ENCODE measurements at regions not wholly inside any gene's neighbourhood (a gene's known extent, or its start where the extent isn't known, plus 50 kb on each side); places are given as distances from the start of the nearest gene placed in this dataset.

DNA sequence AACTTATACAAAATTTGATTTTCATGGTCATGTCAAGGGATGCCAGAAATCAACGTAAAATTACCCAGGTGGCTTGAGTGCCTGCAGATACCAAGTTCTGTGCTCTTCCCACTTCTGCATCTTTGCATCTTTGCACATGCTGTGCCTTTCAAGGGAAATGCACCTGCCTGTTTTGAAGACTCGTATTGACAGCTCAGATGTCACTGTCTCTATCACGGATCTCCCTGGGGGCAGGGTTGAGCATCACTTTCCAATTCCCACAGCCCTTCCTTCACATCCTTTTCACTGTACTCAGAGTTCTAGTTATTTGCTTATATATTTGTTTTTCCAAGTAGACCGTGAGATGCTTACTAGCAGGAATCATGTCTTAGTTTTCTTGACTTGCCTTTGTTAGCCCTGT, 274.2 kb downstream of the CDH26 start:
- H3K27me3 ChIP-seq (ENCODE audit: low read depth) = no peaks in the 10 kb centered on the region
- intact Hi-C loops (cut with DNase I) = no loop called here
- H3K27ac ChIP-seq = no peak overlapping the region
- no peak overlapping the region for H3K4me3 ChIP-seq
- no peak for TF ChIP-seq CTCF (IDR thresholded peaks at IDR 0.05)
- H3K9me3 ChIP-seq = no peaks in the 10 kb centered on the region
- ATAC-seq (no peak), DNase-seq (no peak)
- H3K4me1 ChIP-seq = no peaks in the 10 kb centered on the region
- H3K36me3 ChIP-seq = no peaks in the 10 kb centered on the region

DNA sequence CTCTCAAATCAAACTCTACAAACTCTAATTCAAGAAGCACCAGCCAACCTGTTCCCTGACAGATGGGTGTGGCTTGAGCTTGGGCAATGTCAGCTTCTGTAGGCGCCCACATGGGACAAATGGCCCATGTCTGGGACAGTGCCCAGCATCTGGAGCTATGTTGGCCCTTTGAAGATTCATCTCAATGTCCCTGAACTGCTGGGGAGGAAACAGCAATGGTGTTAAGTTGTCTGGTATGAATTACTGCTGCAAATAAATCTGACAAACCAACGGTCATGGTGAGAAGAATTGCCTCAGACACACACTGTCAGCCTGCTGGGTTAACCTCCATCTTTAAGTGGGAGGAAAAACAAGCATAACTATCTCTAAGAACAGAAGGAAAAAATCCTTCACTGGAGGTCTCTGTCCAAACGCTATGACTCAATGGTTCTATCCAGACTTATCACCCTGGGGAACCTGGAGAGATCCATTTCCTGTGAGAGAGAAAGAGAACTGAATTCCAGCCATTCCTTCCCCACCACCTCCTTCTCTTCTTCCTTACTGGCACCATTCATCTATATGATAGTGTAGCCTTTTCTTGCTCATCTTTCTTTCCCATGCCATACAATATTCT, 274.9 kb downstream of the CDH26 start:
- H3K27me3 ChIP-seq (ENCODE audit: low read depth) = no peaks in the 10 kb centered on the region
- no peak for TF ChIP-seq CTCF (IDR thresholded peaks at IDR 0.05)
- no peaks in the 10 kb centered on the region for H3K4me1 ChIP-seq

GRCh38 chr20:60236613-60237012, 278.4 kb downstream of the CDH26 start:
- H3K27ac ChIP-seq = no peak overlapping the region
- DNase-seq (no peak), ATAC-seq (no peak)
- no peaks in the 10 kb centered on the region for H3K36me3 ChIP-seq
- no peak for TF ChIP-seq CTCF (IDR thresholded peaks at IDR 0.05)
- H3K4me3 ChIP-seq = no peak overlapping the region
- H3K27me3 ChIP-seq (ENCODE audit: low read depth) = no peaks in the 10 kb centered on the region
- no peaks in the 10 kb centered on the region for H3K4me1 ChIP-seq
- H3K9me3 ChIP-seq = no peaks in the 10 kb centered on the region
- intact Hi-C loops (cut with DNase I) = no loop called here

More for the DNA sequence above, 274.9 kb downstream of the CDH26 start:
- H3K36me3 ChIP-seq = no peaks in the 10 kb centered on the region
- DNase-seq (no peak), ATAC-seq (no peak)
- no peak overlapping the region for H3K27ac ChIP-seq
- no peaks in the 10 kb centered on the region for H3K9me3 ChIP-seq
- H3K4me3 ChIP-seq = no peak overlapping the region
- intact Hi-C loops (cut with DNase I) = no loop called here

GRCh38 chr20:60237981-60238380, 279.8 kb downstream of the CDH26 start:
- H3K27me3 ChIP-seq (ENCODE audit: low read depth) = no peaks in the 10 kb centered on the region
- intact Hi-C loops (cut with DNase I) = no loop called here
- ATAC-seq = no peak
- no peaks in the 10 kb centered on the region for H3K9me3 ChIP-seq
- no peak for DNase-seq
- no peaks in the 10 kb centered on the region for H3K36me3 ChIP-seq
- H3K4me3 ChIP-seq = no peak overlapping the region
- no peaks in the 10 kb centered on the region for H3K4me1 ChIP-seq
- TF ChIP-seq CTCF (IDR thresholded peaks at IDR 0.05) = no peak
- H3K27ac ChIP-seq = no peak overlapping the region

- H3K4me3 ChIP-seq = no peak overlapping the region
- no peak for TF ChIP-seq CTCF (IDR thresholded peaks at IDR 0.05)
- no peaks in the 10 kb centered on the region for H3K4me1 ChIP-seq
- ATAC-seq (no peak), DNase-seq (no peak)
- H3K27me3 ChIP-seq (ENCODE audit: low read depth) = peaks cover 4% of the 10 kb centered on the region
- intact Hi-C loops (cut with DNase I) = no loop called here
- no peaks in the 10 kb centered on the region for H3K9me3 ChIP-seq
- H3K27ac ChIP-seq = no peak overlapping the region
- H3K36me3 ChIP-seq = no peaks in the 10 kb centered on the region
Observed at GRCh38 chr20:60238992-60239660, 280.9 kb downstream of the CDH26 start.
